Endothelial cell of umbilical vein (primary cell): ENCODE measurements at regions not wholly inside any gene's neighbourhood (a gene's known extent, or its start where the extent isn't known, plus 50 kb on each side); places are given as distances from the start of the nearest gene placed in this dataset.

Experiments
- BruUV-seq: library from RNA; stranded (reverse); fragments of 400-500 nt; replicated peaks from 2 replicates; lab custom pipeline; 2021; lab: Mats Ljungman, UMichigan
- CTCF ChIA-PET: fragments of 300-600, 350-600 bp; sonication (Branson Sonifier 250); formaldehyde crosslinking; loops from one replicate; lab custom pipeline; 2021; ENCODE audit warnings: antibody characterized with exemption, inconsistent platforms; lab: Charles Lee
- POLR2A ChIA-PET: fragments of 300-600, 350-600 bp; sonication (Branson Sonifier 250); formaldehyde crosslinking; loops from one replicate; lab custom pipeline; 2021; ENCODE audit warnings: antibody characterized with exemption, inconsistent platforms; lab: Charles Lee
- DNase-seq: peaks from one replicate; pipeline ENCODE4 v3.0.0-alpha.2; 2011; ENCODE audit warnings: low read depth, low spot score
- FAIRE-seq: peaks from 2 replicates; lab custom pipeline; 2011; peaks lifted over from hg19 to GRCh38; lab: Jason Lieb, UNC
- H2AFZ ChIP-seq: 2 replicates; pipeline ENCODE4 v1.6.0; 2012; ENCODE audit warnings: low read depth, low read length, control low read depth, inconsistent platforms
- H3K27ac ChIP-seq: 2 replicates; pipeline ENCODE4 v1.5.1; 2011; ENCODE audit warnings: low read depth, mild to moderate bottlenecking, control low read depth, low read length, moderate library complexity; ENCODE audit not compliant: insufficient read depth
- H3K27me3 ChIP-seq, 2 experiments: 2 replicates each; pipeline versions ENCODE4 v1.6.0 to v1.6.1; 2011; ENCODE audit warnings: low read length in 2 of 2, mixed read lengths in 1 of 2; ENCODE audit not compliant: control insufficient read depth in 2 of 2, insufficient read depth in 2 of 2
- H3K36me3 ChIP-seq, 2 experiments: 2 replicates in 1 of 2; 3 replicates in 1 of 2; pipeline ENCODE4 v1.5.1; 2011; ENCODE audit warnings: low read length in 2 of 2, mild to moderate bottlenecking in 1 of 2, moderate library complexity in 1 of 2; ENCODE audit not compliant: control insufficient read depth in 2 of 2, insufficient read depth in 2 of 2; ENCODE audit errors: extremely low read depth in 1 of 2
- H3K4me1 ChIP-seq: 3 replicates; pipeline ENCODE4 v1.5.1; 2011; ENCODE audit warnings: mild to moderate bottlenecking, low read length; ENCODE audit not compliant: control insufficient read depth, insufficient read depth; ENCODE audit errors: extremely low read depth
- H3K4me2 ChIP-seq: 2 replicates; pipeline ENCODE4 v1.6.1; 2011; ENCODE audit warnings: low read length, control low read depth, mixed read lengths; ENCODE audit not compliant: insufficient read depth
- H3K4me3 ChIP-seq, 3 experiments: fragments of 200-600 bp in 1 of 3; sonication (generic), shearing (Covaris generic) in 1 of 3; replicated peaks in 1 of 3; 2 replicates each; pipeline ENCODE4 v1.5.1; 2011 to 2016; ENCODE audit warnings: control low read depth in 3 of 3, low read length in 3 of 3, mild to moderate bottlenecking in 2 of 3, inconsistent platforms in 1 of 3, low read depth in 1 of 3, moderate library complexity in 1 of 3; ENCODE audit not compliant: insufficient read depth in 1 of 3
- H3K79me2 ChIP-seq: 2 replicates; pipeline ENCODE4 v1.6.0; 2012; ENCODE audit warnings: low read length, inconsistent platforms; ENCODE audit not compliant: control insufficient read depth, insufficient read depth
- H3K9ac ChIP-seq: replicated peaks from 2 replicates; pipeline ENCODE3; 2011; ENCODE audit warnings: low read length, control low read depth; ENCODE audit not compliant: insufficient read depth; ENCODE audit errors: extremely low read depth
- H3K9me1 ChIP-seq: replicated peaks from 3 replicates; pipeline ENCODE4 v1.6.0; 2011; ENCODE audit warnings: mild to moderate bottlenecking, low read length; ENCODE audit not compliant: control insufficient read depth, insufficient read depth; ENCODE audit errors: extremely low read depth
- H3K9me3 ChIP-seq: replicated peaks from 2 replicates; pipeline ENCODE4 v1.5.1; 2012; ENCODE audit warnings: low read length, inconsistent platforms; ENCODE audit not compliant: control insufficient read depth, insufficient read depth
- H4K20me1 ChIP-seq: replicated peaks from 2 replicates; pipeline ENCODE3; 2011; ENCODE audit warnings: mild to moderate bottlenecking, low read length; ENCODE audit not compliant: control insufficient read depth, insufficient read depth; ENCODE audit errors: extremely low read depth
- CTCF ChIP-seq, 2 donors: IDR thresholded peaks; 1 replicate in 1 of 2; 2 replicates in 1 of 2; pipeline ENCODE4 v1.5.1; 2011; ENCODE audit warnings: low read length in 2 of 2, mild to moderate bottlenecking in 2 of 2, moderate library complexity in 2 of 2, control low read depth in 1 of 2, inconsistent platforms in 1 of 2, low read depth in 1 of 2; ENCODE audit not compliant: insufficient read depth in 1 of 2; ENCODE audit errors: extremely low read depth in 1 of 2
- EZH2 ChIP-seq: IDR thresholded peaks from 2 replicates; pipeline ENCODE4 v1.6.1; 2012; ENCODE audit warnings: borderline replicate concordance, low read depth, mild to moderate bottlenecking, moderate library complexity, low read length, inconsistent platforms; ENCODE audit not compliant: severe bottlenecking
- FOS ChIP-seq: IDR thresholded peaks from 2 replicates; pipeline ENCODE4 v1.6.1; 2011; ENCODE audit warnings: mild to moderate bottlenecking, low read length, moderate library complexity, borderline replicate concordance; ENCODE audit not compliant: insufficient read depth
- GATA2 ChIP-seq: IDR thresholded peaks from 2 replicates; pipeline ENCODE4 v1.7.0; 2011; ENCODE audit warnings: low read depth, mild to moderate bottlenecking, moderate library complexity, mixed read lengths, low read length; ENCODE audit not compliant: insufficient read length, insufficient read depth
- JUN ChIP-seq: IDR thresholded peaks from 2 replicates; pipeline ENCODE4 v1.6.1; 2011; ENCODE audit warnings: borderline replicate concordance, low read depth; ENCODE audit not compliant: insufficient read length, insufficient read depth
- MAX ChIP-seq: IDR thresholded peaks from 2 replicates; pipeline ENCODE4 v1.6.1; 2011; ENCODE audit not compliant: insufficient read depth, insufficient read length
- MYC ChIP-seq: IDR thresholded peaks from one replicate; pipeline ENCODE4 v1.6.1; 2011; ENCODE audit warnings: mild to moderate bottlenecking, low read depth, low read length
- POLR2A ChIP-seq: IDR thresholded peaks from 2 replicates; pipeline ENCODE4 v1.6.1; 2012; ENCODE audit warnings: low read depth, mild to moderate bottlenecking, control low read depth, low read length
- POLR2AphosphoS5 ChIP-seq: IDR thresholded peaks from 2 replicates; pipeline ENCODE4 v1.6.1; 2012; ENCODE audit warnings: low read depth, mild to moderate bottlenecking, control low read depth, low read length, moderate library complexity; ENCODE audit not compliant: insufficient read depth
- dilution Hi-C: fragments of 300-500 bp; cut with MboI; formaldehyde crosslinking; loops from one replicate; pipeline ENCODE4 v1.15.0; 2019; ENCODE audit warnings: low sequenced_read_pairs; ENCODE audit not compliant: extremely low pct_ligation_motif_present
- intact Hi-C: fragments of 100-400 bp; cut with micrococcal nuclease; formaldehyde crosslinking; loops from one replicate; pipeline ENCODE4 v1.10.0; 2022

- H3K9me3 ChIP-seq = no peaks in the 10 kb centered on the region
Observed at GRCh38 chr12:20003252-20003651, 365.1 kb upstream of the PDE3A start.

More at GRCh38 chr12:20003252-20003651, 365.1 kb upstream of the PDE3A start:
- Histone ChIP-seq H3K4me1 (peaks cover 27% of the 10 kb centered on the region), H3K27me3 (no peaks in the 10 kb centered on the region), H4K20me1 (no peaks in the 10 kb centered on the region), H3K36me3 (no peaks in the 10 kb centered on the region), H3K9me1 (no peaks in the 10 kb centered on the region), H2AFZ (no peak overlapping the region), H3K27ac (no peak overlapping the region), H3K4me3 (no peak overlapping the region), H3K9ac (no peak overlapping the region), H3K4me2 (no peak overlapping the region), H3K79me2 (no peaks in the 10 kb centered on the region)
- BruUV-seq = no TSS peak
- FAIRE-seq = no peak
- CTCF ChIA-PET = no interaction called here
- POLR2A ChIA-PET = no interaction called here
- dilution Hi-C loops = no loop called here
- DNase-seq = no peak
- TF ChIP-seq JUN = no peak
- no peak for TF ChIP-seq POLR2AphosphoS5
- TF ChIP-seq GATA2 = no peak
- no peak for TF ChIP-seq MAX
- TF ChIP-seq EZH2 = no peak
- no peak for TF ChIP-seq POLR2A
- no peak for TF ChIP-seq FOS
- no peak for TF ChIP-seq CTCF (IDR thresholded peaks at IDR 0.05; ENCODE audit: extremely low read depth in 1 of 2, insufficient read depth in 1 of 2, low read depth in 1 of 2, low read length in 2 of 2)
- no peak for TF ChIP-seq MYC
- intact Hi-C loops = no loop called here
